ENCODE measurements at regions not wholly inside any gene's neighbourhood (a gene's known extent, or its start where the extent isn't known, plus 50 kb on each side); places are given as distances from the start of the nearest gene placed in this dataset.

- 0 to 100% (median 73%) methylated on average over 1 to 2 of the region's 2 CpGs; no CpG with 5 or more reads in 2 of the 10 experiments for WGBS, 10 experiments
- in situ Hi-C loops (cut with MboI; ENCODE audit: low pct_unique_long_range_greater_than_20kb in 2 of 9, low sequenced_read_pairs in 9 of 9, unreplicated experiment in 9 of 9), result no loop called here
Measured at GRCh38 chr14:51145246-51145645, 50.3 kb upstream of the TRIM9 start.

GRCh38 chr14:51147183-51147582 is 52.3 kb upstream of the TRIM9 start:
- no peak overlapping the region for H3K27ac ChIP-seq
- WGBS, 10 experiments, result 0 to 100% (median 72%) methylated on average over 1 of the region's 1 CpG; no CpG with 5 or more reads in 2 of the 10 experiments
- no peak overlapping the region for H3K4me3 ChIP-seq
- no peak for ATAC-seq (replicated peaks in 6 of 8)
- in situ Hi-C loops (cut with MboI; ENCODE audit: low pct_unique_long_range_greater_than_20kb in 2 of 9, low sequenced_read_pairs in 9 of 9, unreplicated experiment in 9 of 9), result no loop called here
- no peaks in the 10 kb centered on the region for H3K4me1 ChIP-seq (replicated peaks in 1 of 2)

More at GRCh38 chr14:51145246-51145645, 50.3 kb upstream of the TRIM9 start:
- ATAC-seq (replicated peaks in 6 of 8), result no peak
- Histone ChIP-seq H3K4me3 (no peak overlapping the region), H3K27ac (no peak overlapping the region), H3K4me1 (replicated peaks in 1 of 2) (no peaks in the 10 kb centered on the region)

DNA sequence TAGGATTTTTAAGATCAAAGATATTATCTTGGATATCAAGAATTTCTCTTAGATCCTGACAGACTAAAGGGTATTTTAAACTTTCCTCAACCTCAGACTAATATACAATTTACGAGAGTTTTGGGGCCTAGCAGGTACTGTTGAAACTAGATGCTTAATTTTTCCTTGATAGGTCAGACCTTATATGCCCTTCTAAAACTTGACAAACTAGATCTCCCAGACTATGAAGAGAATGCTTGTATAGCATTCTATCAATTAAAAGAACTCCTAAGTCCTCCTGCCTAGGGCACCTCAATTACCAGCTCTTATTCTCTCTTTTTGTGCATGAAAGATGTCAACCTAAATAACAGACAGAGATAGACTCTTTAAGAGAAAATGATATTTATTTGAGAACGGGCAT is 60.4 kb upstream of the TRIM9 start:
- H3K4me1 ChIP-seq (replicated peaks in 1 of 2), result no peaks in the 10 kb centered on the region
- 82 to 100% (median 92%) methylated on average over 1 to 2 of the region's 2 CpGs for WGBS, 10 experiments
- ATAC-seq (replicated peaks in 6 of 8), result no peak
- H3K27ac ChIP-seq, result no peak overlapping the region
- no peak overlapping the region for H3K4me3 ChIP-seq
- in situ Hi-C loops (cut with MboI; ENCODE audit: low pct_unique_long_range_greater_than_20kb in 2 of 9, low sequenced_read_pairs in 9 of 9, unreplicated experiment in 9 of 9), result no loop called here

- no peak overlapping the region for H3K27ac ChIP-seq
- in situ Hi-C loops (cut with MboI; ENCODE audit: low pct_unique_long_range_greater_than_20kb in 2 of 9, low sequenced_read_pairs in 9 of 9, unreplicated experiment in 9 of 9), result no loop called here
- ATAC-seq (replicated peaks in 6 of 8), result peak in 3 of 8 experiments; percentile 84 to 90 (median 89)
Measured at GRCh38 chr14:51157012-51157411, 62.1 kb upstream of the TRIM9 start.

DNA sequence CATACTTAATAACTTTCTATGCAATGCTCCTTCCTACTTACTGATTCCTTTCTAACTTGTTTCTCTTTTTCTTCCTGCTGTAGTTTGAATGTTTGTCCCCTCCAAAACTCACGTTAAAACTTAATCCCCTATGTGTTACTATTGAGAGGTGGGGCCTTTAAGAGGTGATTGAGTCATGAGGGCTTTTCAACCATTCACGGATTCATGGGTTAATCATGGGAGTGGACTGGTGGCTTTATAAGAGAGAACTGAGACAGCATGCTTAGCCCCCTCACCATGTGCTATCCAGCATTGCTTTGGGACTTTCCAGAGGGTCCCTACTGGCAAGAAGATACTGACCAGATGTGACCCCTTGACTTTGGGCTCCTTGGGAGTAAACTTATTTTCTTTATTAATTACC is 66.0 kb upstream of the TRIM9 start:
- H3K4me3 ChIP-seq, result no peak overlapping the region
- 0 to 100% (median 70%) methylated on average over 1 to 2 of the region's 2 CpGs; no CpG with 5 or more reads in 1 of the 10 experiments for WGBS, 10 experiments
- in situ Hi-C loops (cut with MboI; ENCODE audit: low pct_unique_long_range_greater_than_20kb in 2 of 9, low sequenced_read_pairs in 9 of 9, unreplicated experiment in 9 of 9), result no loop called here
- no peak overlapping the region for H3K27ac ChIP-seq
- ATAC-seq (replicated peaks in 6 of 8), result no peak
- H3K4me1 ChIP-seq (replicated peaks in 1 of 2), result peaks cover 2 to 7% of the 10 kb centered on the region in 2 donors

More at GRCh38 chr14:51157012-51157411, 62.1 kb upstream of the TRIM9 start:
- no peak overlapping the region for H3K4me3 ChIP-seq
- no peaks in the 10 kb centered on the region for H3K4me1 ChIP-seq (replicated peaks in 1 of 2)

DNA sequence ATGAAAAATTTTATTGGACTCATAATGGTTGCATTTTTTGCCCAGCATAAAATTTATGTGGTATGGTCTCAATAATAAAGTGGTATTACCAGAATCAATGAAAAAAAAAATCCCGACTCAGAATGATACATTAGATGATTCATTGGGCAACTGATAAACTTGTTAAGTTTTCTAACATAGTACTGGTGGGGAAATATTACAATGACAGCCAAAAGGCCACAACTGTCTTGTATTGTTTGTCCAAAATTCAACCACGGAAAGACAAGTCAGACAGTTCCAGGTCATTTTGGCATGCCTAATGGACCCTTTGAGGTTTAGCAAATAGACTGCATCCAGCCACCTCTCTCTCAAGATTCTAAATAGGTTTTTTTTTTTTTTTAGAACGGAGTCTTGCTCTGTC is 70.5 kb upstream of the TRIM9 start:
- no peak for ATAC-seq (replicated peaks in 6 of 8)
- Histone ChIP-seq H3K4me3 (no peak overlapping the region), H3K4me1 (replicated peaks in 1 of 2) (peaks cover 2 to 7% of the 10 kb centered on the region in 2 donors), H3K27ac (no peak overlapping the region)
- in situ Hi-C loops (cut with MboI; ENCODE audit: low pct_unique_long_range_greater_than_20kb in 2 of 9, low sequenced_read_pairs in 9 of 9, unreplicated experiment in 9 of 9), result no loop called here
- 0 to 100% (median 77%) methylated on average over 1 to 3 of the region's 3 CpGs; no CpG with 5 or more reads in 2 of the 10 experiments for WGBS, 10 experiments

DNA sequence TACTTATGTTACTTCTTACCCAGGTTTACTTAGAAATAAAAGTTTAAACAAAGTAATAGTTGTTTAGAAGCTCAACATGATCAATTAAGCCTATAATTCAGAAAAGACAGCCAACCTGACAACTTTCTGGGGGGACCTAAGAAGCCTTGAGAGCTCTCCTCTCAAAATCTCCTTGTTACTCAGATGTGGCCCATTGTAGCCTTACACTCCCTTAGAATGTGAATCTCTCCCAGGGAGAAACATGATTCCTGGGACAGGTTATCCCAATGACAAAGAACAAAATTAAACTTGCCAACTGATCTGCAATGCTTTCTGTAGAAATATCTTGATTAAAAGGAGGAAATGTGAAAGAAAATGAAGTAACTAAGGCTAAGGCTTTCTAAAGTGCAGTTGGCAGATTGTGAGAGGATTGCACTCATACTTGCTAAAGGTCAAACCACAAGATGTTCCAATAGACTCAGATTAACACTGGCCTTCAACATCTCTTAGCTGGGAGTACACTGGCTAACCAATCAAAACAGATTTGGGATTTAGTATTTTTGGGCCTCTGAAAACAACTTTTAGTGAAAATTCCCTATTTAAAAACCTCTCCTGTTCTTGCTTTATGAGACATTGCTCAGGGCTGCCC is 72.3 kb upstream of the TMX1 start:
- ATAC-seq (replicated peaks in 6 of 8), result no peak
- in situ Hi-C loops (cut with MboI; ENCODE audit: low pct_unique_long_range_greater_than_20kb in 2 of 9, low sequenced_read_pairs in 9 of 9, unreplicated experiment in 9 of 9), result no loop called here
- no peak overlapping the region for H3K27ac ChIP-seq

DNA sequence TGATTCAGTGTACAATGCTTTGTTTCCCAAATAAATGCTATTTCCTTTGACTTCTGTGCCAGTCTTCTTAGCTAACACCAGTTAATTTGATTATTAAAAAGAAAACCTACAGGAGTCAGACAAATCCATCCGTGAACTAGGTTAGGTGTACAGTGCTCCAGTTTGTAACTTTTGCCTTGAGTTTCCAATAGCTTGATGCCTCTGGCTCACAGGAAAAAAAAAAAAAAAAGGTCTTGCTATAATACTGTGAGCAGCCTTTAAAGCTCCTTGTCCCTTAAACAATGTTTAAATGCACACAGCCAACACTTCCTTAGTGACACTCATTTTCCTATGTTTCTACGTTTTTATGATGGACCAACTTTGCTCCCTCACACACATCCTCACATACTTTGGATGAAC is 71.8 kb upstream of the TMX1 start:
- WGBS, 10 experiments, result 13 to 100% (median 55%) methylated on average over 1 to 2 of the region's 2 CpGs; no CpG with 5 or more reads in 2 of the 10 experiments
- Histone ChIP-seq H3K27ac (no peak overlapping the region), H3K4me1 (replicated peaks in 1 of 2) (peaks cover 0 to 2% of the 10 kb centered on the region in 2 donors), H3K4me3 (no peak overlapping the region)
- in situ Hi-C loops (cut with MboI; ENCODE audit: low pct_unique_long_range_greater_than_20kb in 2 of 9, low sequenced_read_pairs in 9 of 9, unreplicated experiment in 9 of 9), result no loop called here
- no peak for ATAC-seq (replicated peaks in 6 of 8)

More for the DNA sequence above, 72.3 kb upstream of the TMX1 start:
- Histone ChIP-seq H3K4me1 (replicated peaks in 1 of 2) (peaks cover 2 to 6% of the 10 kb centered on the region in 2 donors), H3K4me3 (no peak overlapping the region)

GRCh38 chr14:51173863-51174262 is 66.2 kb upstream of the TMX1 start:
- H3K4me1 ChIP-seq (replicated peaks in 1 of 2), result peaks cover 0 to 8% of the 10 kb centered on the region in 2 donors
- no peak for ATAC-seq (replicated peaks in 6 of 8)
- H3K27ac ChIP-seq, result no peak overlapping the region
- no peak overlapping the region for H3K4me3 ChIP-seq
- 0 to 83% (median 6%) methylated on average over 1 of the region's 1 CpG; no CpG with 5 or more reads in 6 of the 10 experiments for WGBS, 10 experiments
- in situ Hi-C loops (cut with MboI; ENCODE audit: low pct_unique_long_range_greater_than_20kb in 2 of 9, low sequenced_read_pairs in 9 of 9, unreplicated experiment in 9 of 9), result no loop called here

GRCh38 chr14:51176839-51177238 is 63.2 kb upstream of the TMX1 start:
- Histone ChIP-seq H3K4me1 (replicated peaks in 1 of 2) (peaks cover 0 to 8% of the 10 kb centered on the region in 2 donors), H3K27ac (no peak overlapping the region), H3K4me3 (no peak overlapping the region)
- in situ Hi-C loops (cut with MboI; ENCODE audit: low pct_unique_long_range_greater_than_20kb in 2 of 9, low sequenced_read_pairs in 9 of 9, unreplicated experiment in 9 of 9), result no loop called here
- peak in 2 of 8 experiments; percentile 45 to 50 for ATAC-seq (replicated peaks in 6 of 8)
- 4 to 40% (median 20%) methylated on average over 2 to 4 of the region's 4 CpGs; no CpG with 5 or more reads in 2 of the 10 experiments for WGBS, 10 experiments

DNA sequence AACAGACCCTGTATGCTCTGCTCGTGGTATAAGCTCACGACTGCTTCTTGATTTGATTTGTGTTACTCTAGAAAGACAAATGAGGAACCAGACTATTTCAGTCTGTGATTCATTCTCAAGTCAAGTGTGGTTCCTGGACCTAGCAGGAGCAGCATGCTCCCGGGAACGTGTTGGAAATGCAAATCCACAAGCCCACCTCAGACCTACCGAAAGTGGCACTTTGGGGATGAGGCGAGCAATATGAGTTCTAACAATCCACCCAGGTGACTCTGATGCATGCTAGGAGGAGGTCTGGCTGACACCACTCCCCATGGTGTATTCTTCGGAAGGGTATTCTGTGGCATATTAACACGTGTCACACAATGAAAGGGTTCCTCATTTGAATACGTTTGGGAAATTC is 59.5 kb upstream of the TMX1 start:
- ATAC-seq (replicated peaks in 6 of 8), result no peak
- no peak overlapping the region for H3K4me3 ChIP-seq
- WGBS, 10 experiments, result 27 to 100% (median 81%) methylated on average over 1 to 6 of the region's 9 CpGs; no CpG with 5 or more reads in 1 of the 10 experiments
- in situ Hi-C loops (cut with MboI; ENCODE audit: low pct_unique_long_range_greater_than_20kb in 2 of 9, low sequenced_read_pairs in 9 of 9, unreplicated experiment in 9 of 9), result no loop called here
- no peak overlapping the region for H3K27ac ChIP-seq
- peaks cover 0 to 8% of the 10 kb centered on the region in 2 donors for H3K4me1 ChIP-seq (replicated peaks in 1 of 2)

- Histone ChIP-seq H3K4me1 (replicated peaks in 1 of 2) (no peaks in the 10 kb centered on the region), H3K27ac (no peak overlapping the region), H3K4me3 (no peak overlapping the region)
- 0 to 86% (median 67%) methylated on average over 1 to 3 of the region's 3 CpGs for WGBS, 10 experiments
- in situ Hi-C loops (cut with MboI; ENCODE audit: low pct_unique_long_range_greater_than_20kb in 2 of 9, low sequenced_read_pairs in 9 of 9, unreplicated experiment in 9 of 9), result no loop called here
- ATAC-seq (replicated peaks in 6 of 8), result peak in 7 of 8 experiments; percentile 31 to 99 (median 75)
Measured at GRCh38 chr14:51182131-51182565, 57.9 kb upstream of the TMX1 start.

GRCh38 chr14:51185180-51185579 is 54.9 kb upstream of the TMX1 start:
- Histone ChIP-seq H3K4me3 (no peak overlapping the region), H3K4me1 (replicated peaks in 1 of 2) (no peaks in the 10 kb centered on the region), H3K27ac (no peak overlapping the region)
- no peak for ATAC-seq (replicated peaks in 6 of 8)
- in situ Hi-C loops (cut with MboI; ENCODE audit: low pct_unique_long_range_greater_than_20kb in 2 of 9, low sequenced_read_pairs in 9 of 9, unreplicated experiment in 9 of 9), result no loop called here
- 64 to 100% (median 85%) methylated on average over 1 to 3 of the region's 3 CpGs; no CpG with 5 or more reads in 3 of the 10 experiments for WGBS, 10 experiments

DNA sequence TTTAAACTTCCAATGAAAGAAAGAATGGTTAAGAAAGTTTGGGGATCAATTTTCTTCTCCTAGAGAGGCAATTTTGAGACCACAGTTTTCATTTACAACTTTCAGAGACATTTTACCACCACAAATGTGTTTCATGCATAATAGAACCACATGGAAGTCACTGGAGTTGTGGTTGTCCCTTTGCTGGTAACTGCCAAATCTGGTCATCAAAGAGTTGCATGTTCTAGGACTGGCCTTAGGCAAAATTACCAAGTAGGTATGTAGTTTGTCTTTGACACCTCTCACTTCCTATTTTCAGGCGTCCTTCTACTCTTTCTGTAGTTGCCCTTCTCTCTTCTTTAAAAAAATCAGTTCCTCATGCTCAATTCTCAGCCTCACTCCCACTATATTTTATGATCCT is 54.3 kb upstream of the TMX1 start:
- Histone ChIP-seq H3K4me3 (no peak overlapping the region), H3K27ac (no peak overlapping the region), H3K4me1 (replicated peaks in 1 of 2) (no peaks in the 10 kb centered on the region)
- WGBS, 10 experiments, result 0 to 88% (median 83%) methylated on average over 1 of the region's 1 CpG; no CpG with 5 or more reads in 5 of the 10 experiments
- in situ Hi-C loops (cut with MboI; ENCODE audit: low pct_unique_long_range_greater_than_20kb in 2 of 9, low sequenced_read_pairs in 9 of 9, unreplicated experiment in 9 of 9), result no loop called here
- peak in 1 of 8 experiments; percentile 5 for ATAC-seq (replicated peaks in 6 of 8)
